Adrenal gland (tissue), 5 donors: ENCODE measurements at regions not wholly inside any gene's neighbourhood (a gene's known extent, or its start where the extent isn't known, plus 50 kb on each side); places are given as distances from the start of the nearest gene placed in this dataset.

ENCODE experiments used
- POLR2A ChIP-seq, 2 donors: fragments of 450-650 bp; IDR thresholded peaks; one replicate each; pipeline ENCODE4 v1.6.1; 2017; ENCODE audit warnings: antibody characterized with exemption in 2 of 2, mild to moderate bottlenecking in 2 of 2, moderate library complexity in 1 of 2
- TF ChIP-seq, protein P1 (sequence below), 6 experiments: fragments of 450-650 bp in 4 of 6; fragments of 200-600 bp in 2 of 6; sonication (generic) in 1 of 6; IDR thresholded peaks; 1 replicate in 5 of 6; 2 replicates in 1 of 6; pipeline versions ENCODE4 v1.5.1 to v1.8.0; 2016 to 2021; ENCODE audit warnings: antibody characterized with exemption in 6 of 6, mild to moderate bottlenecking in 2 of 6, moderate library complexity in 1 of 6
- donor health status: DM: no; HTN: no; CAD: no.

DNA sequence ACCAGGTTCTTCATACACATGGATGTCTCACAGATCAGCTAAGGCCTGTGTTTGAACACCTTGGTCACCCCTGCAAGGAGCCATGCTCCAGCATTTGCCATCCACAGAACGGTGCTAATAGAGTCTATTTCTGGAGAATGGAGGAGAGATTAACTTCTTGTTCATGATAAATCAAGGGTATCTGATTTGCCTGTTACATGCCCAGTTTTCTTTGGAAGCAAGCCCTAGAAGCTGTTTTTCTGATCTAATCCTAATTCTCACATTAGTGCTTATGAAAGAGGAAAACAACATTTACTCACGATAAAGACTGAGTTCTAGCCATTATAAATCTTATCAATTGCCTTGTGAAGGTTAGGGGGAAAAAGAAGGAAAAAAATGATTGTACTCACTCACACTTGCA, 119.6 kb upstream of the DTNA start:
- TF ChIP-seq, protein P1, sequence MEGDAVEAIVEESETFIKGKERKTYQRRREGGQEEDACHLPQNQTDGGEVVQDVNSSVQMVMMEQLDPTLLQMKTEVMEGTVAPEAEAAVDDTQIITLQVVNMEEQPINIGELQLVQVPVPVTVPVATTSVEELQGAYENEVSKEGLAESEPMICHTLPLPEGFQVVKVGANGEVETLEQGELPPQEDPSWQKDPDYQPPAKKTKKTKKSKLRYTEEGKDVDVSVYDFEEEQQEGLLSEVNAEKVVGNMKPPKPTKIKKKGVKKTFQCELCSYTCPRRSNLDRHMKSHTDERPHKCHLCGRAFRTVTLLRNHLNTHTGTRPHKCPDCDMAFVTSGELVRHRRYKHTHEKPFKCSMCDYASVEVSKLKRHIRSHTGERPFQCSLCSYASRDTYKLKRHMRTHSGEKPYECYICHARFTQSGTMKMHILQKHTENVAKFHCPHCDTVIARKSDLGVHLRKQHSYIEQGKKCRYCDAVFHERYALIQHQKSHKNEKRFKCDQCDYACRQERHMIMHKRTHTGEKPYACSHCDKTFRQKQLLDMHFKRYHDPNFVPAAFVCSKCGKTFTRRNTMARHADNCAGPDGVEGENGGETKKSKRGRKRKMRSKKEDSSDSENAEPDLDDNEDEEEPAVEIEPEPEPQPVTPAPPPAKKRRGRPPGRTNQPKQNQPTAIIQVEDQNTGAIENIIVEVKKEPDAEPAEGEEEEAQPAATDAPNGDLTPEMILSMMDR (IDR thresholded peaks at IDR 0.05): no peak
- no peak for TF ChIP-seq POLR2A (IDR thresholded peaks at IDR 0.05)
